Head of caudate nucleus (tissue), 42 donors: ENCODE measurements at regions not wholly inside any gene's neighbourhood (a gene's known extent, or its start where the extent isn't known, plus 50 kb on each side); places are given as distances from the start of the nearest gene placed in this dataset.

Experiments
- DNase-seq, 42 donors: peaks; one replicate each; pipeline versions ENCODE4 v3.0.0 to v3.0.0-alpha.2; 2020 to 2021; ENCODE audit warnings: mixed read lengths in 7 of 42
- intact Hi-C: fragments of 100-400 bp; cut with DNase I; formaldehyde crosslinking; loops from one replicate; pipeline ENCODE4 v1.15.0; 2022

- intact Hi-C loops, result no loop called here
- no peak for DNase-seq
Measured at GRCh38 chr5:4221048-4221447, 625.4 kb downstream of the IRX1 start.

GRCh38 chr5:4222147-4222546 is 626.5 kb downstream of the IRX1 start:
- DNase-seq, result peak in 1 of 42 donors; percentile 32
- intact Hi-C loops, result no loop called here

- DNase-seq, result peak in 2 of 42 donors; percentile 13 to 30
- intact Hi-C loops, result no loop called here
Measured at GRCh38 chr5:4222821-4223220, 627.2 kb downstream of the IRX1 start.

GRCh38 chr5:4225741-4226140 is 630.1 kb downstream of the IRX1 start:
- intact Hi-C loops, result no loop called here
- DNase-seq, result no peak

GRCh38 chr5:4226565-4226964 is 630.9 kb downstream of the IRX1 start:
- intact Hi-C loops, result no loop called here
- DNase-seq, result peak in 1 of 42 donors; percentile 26

- DNase-seq, result no peak
- intact Hi-C loops, result no loop called here
Measured at GRCh38 chr5:4228708-4229107, 633.1 kb downstream of the IRX1 start.

GRCh38 chr5:4229414-4230292 is 634.0 kb downstream of the IRX1 start:
- DNase-seq, result peak in 2 of 42 donors; percentile 9 to 18
- intact Hi-C loops, result no loop called here

GRCh38 chr5:4230471-4230785 is 634.8 kb downstream of the IRX1 start:
- intact Hi-C loops, result no loop called here
- DNase-seq, result peak in 23 of 42 donors; percentile 13 to 66 (median 42)

GRCh38 chr5:4230786-4231641 is 635.4 kb downstream of the IRX1 start:
- peak in 40 of 42 donors; percentile 8 to 81 (median 59) for DNase-seq
- intact Hi-C loops, result no loop called here

- DNase-seq, result no peak
- intact Hi-C loops, result no loop called here
Measured at GRCh38 chr5:4232084-4232483, 636.5 kb downstream of the IRX1 start.

GRCh38 chr5:4233671-4234070 is 638.0 kb downstream of the IRX1 start:
- no peak for DNase-seq
- intact Hi-C loops, result no loop called here

- intact Hi-C loops, result no loop called here
- DNase-seq, result no peak
Measured at GRCh38 chr5:4243479-4244264, 648.0 kb downstream of the IRX1 start.

GRCh38 chr5:4244306-4244705 is 648.7 kb downstream of the IRX1 start:
- no peak for DNase-seq
- intact Hi-C loops, result no loop called here

GRCh38 chr5:4245076-4245475 is 649.4 kb downstream of the IRX1 start:
- intact Hi-C loops, result no loop called here
- no peak for DNase-seq

- intact Hi-C loops, result no loop called here
- DNase-seq, result peak in 1 of 42 donors; percentile 23
Measured at GRCh38 chr5:4245511-4245910, 649.9 kb downstream of the IRX1 start.

GRCh38 chr5:4246447-4246846 is 650.8 kb downstream of the IRX1 start:
- DNase-seq, result no peak
- intact Hi-C loops, result no loop called here

- no peak for DNase-seq
- intact Hi-C loops, result no loop called here
Measured at GRCh38 chr5:4250254-4250653, 654.6 kb downstream of the IRX1 start.

GRCh38 chr5:4252385-4252784 is 656.8 kb downstream of the IRX1 start:
- intact Hi-C loops, result no loop called here
- DNase-seq, result peak in 1 of 42 donors; percentile 31

GRCh38 chr5:4254736-4255135 is 659.1 kb downstream of the IRX1 start:
- DNase-seq, result no peak
- intact Hi-C loops, result no loop called here

- intact Hi-C loops, result no loop called here
- no peak for DNase-seq
Measured at GRCh38 chr5:4255441-4255840, 659.8 kb downstream of the IRX1 start.
